GM10266 (cell line): ENCODE measurements at regions not wholly inside any gene's neighbourhood (a gene's known extent, or its start where the extent isn't known, plus 50 kb on each side); places are given as distances from the start of the nearest gene placed in this dataset.

Experiments used
- DNase-seq: peaks from one replicate; pipeline ENCODE4 v3.0.0; 2012; ENCODE audit errors: extremely low spot score
- TF ChIP-seq, protein P1 (sequence below): IDR thresholded peaks from 2 replicates; pipeline ENCODE4 v1.5.1; 2012; ENCODE audit warnings: mild to moderate bottlenecking, low read depth; ENCODE audit not compliant: control insufficient read depth, insufficient read depth; ENCODE audit errors: missing control alignments

DNA sequence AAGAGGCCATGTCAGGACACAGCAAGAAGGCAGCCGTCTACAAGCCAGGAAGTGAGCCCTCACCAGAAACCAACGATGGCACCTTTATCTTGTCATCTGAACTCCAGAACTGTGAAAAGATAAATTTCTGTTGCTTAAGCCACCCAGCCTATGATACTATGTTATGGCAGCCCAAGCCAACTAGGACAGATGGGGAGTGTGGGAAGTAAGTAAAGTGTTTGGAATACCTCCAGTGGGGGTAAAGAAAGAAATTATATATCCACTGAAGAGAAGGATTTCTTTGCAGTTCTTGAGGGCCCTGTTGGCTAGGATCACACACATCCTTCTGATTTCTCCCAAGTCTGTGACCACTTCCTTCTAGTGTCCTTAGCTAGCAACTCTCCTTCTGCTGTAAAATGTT lies 384.4 kb downstream of the TNS3 start:
- TF ChIP-seq, protein P1, sequence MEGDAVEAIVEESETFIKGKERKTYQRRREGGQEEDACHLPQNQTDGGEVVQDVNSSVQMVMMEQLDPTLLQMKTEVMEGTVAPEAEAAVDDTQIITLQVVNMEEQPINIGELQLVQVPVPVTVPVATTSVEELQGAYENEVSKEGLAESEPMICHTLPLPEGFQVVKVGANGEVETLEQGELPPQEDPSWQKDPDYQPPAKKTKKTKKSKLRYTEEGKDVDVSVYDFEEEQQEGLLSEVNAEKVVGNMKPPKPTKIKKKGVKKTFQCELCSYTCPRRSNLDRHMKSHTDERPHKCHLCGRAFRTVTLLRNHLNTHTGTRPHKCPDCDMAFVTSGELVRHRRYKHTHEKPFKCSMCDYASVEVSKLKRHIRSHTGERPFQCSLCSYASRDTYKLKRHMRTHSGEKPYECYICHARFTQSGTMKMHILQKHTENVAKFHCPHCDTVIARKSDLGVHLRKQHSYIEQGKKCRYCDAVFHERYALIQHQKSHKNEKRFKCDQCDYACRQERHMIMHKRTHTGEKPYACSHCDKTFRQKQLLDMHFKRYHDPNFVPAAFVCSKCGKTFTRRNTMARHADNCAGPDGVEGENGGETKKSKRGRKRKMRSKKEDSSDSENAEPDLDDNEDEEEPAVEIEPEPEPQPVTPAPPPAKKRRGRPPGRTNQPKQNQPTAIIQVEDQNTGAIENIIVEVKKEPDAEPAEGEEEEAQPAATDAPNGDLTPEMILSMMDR = no peak
- no peak for DNase-seq

DNA sequence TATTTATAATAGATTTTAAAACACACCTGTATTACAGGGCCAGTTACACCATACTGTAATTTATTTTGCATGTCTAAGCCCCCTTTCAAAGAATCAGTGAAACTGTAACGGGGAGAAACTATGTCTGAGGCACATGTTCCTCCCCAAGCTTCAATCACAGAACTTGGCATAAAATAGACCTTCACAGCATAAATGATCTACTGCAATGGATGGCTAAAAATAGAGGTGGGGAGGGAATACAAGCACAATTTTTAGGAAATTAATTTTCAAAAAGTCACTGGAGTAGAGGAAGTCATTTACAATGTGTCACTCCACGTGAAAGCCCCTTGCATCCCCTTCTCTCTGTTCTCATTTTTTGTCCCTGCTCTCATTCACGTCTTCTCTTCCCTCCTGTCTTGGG lies 385.2 kb downstream of the TNS3 start:
- TF ChIP-seq, protein P1 = no peak
- no peak for DNase-seq

DNA sequence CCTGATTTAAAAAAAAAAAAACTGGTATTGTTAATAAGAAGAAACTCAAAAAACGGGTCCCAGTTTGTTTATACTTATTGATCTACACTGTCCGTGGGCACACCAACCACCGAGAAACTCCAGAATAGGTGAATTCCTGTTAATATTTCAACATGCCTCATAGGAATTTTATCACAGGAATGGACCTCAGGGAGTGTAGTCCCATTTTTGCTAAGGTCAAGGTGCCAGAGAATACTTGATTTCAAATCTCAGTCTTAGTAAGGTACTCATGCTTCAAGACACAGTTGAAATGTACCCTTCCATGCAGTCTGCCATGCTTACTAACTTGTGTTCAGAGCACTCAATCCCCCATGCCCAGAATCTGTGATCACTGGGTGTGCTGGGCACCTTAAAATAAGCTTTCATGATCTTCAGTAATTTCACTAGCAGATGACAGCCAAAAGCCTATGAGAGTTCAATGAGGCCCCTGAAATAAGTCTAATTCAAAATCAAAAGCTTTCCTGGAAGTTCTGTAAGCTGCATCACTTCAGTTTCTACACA lies 385.7 kb downstream of the TNS3 start:
- TF ChIP-seq, protein P1 = no peak
- no peak for DNase-seq

DNA sequence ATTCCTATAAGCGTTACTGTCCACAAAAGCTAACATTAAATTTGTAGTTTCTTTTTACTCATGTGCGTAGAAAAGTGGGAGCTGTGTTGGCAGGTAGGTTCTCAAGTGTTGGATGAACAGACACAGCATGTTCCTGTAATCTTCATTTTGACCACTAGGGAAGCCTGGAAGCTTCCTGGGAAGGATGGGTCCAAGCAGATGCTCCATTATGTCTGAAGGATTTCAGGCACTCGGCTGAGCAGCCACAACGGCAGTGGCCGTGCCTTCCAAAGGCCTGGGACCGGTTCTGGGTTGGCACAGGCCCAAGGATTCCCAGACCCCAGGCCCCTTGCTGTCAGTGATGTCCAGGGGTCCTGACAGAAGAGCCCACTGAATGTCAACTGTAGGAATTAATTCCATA lies 386.3 kb downstream of the TNS3 start:
- TF ChIP-seq, protein P1 = no peak

DNA sequence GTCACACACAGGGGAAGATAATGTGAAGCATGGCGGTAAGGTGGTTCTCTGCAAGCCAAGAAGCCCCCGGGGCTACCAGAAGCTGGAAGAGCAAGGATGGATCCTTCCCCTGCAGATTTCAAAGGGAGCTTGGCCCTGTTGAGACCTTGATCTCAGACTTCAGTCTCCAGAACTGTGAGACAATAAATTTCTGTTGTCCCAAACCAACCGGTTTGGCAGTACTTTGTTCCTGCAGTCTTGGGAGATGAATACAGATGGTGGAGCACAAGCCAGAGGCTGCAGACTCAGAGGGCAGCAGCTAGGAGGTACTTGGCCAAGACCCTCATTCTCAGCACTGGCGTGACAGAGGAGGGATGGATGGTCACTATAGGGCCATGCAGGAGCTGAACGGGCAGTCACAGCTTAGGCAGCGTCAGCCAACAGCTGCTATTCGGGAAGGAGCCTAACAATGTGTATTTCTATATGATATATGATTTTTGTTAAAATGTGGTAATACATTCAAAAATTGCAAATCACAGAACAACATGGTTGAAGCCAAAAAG lies 387.3 kb downstream of the TNS3 start:
- TF ChIP-seq, protein P1 = no peak
- no peak for DNase-seq

More for the DNA sequence above, 386.3 kb downstream of the TNS3 start:
- no peak for DNase-seq

DNA sequence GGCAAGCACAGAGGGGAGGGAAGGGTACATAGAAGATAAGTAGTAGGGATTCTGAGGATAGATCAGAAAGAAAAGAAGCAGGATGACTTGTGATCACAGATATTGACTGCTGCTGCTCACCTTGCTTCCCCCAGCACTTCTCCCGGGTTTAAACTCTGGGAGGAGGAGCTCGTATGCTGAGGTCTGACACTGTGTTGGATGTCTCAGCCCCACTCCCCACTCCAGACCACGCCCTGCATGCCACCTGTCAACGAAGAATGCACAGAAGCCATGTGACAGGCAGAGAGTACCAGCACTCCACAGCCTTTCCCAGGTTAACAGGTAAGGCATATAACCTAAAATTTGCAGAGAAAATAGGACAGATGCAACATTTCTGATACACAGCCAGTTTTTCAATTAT lies 388.9 kb downstream of the TNS3 start:
- DNase-seq = no peak
- TF ChIP-seq, protein P1 = no peak

DNA sequence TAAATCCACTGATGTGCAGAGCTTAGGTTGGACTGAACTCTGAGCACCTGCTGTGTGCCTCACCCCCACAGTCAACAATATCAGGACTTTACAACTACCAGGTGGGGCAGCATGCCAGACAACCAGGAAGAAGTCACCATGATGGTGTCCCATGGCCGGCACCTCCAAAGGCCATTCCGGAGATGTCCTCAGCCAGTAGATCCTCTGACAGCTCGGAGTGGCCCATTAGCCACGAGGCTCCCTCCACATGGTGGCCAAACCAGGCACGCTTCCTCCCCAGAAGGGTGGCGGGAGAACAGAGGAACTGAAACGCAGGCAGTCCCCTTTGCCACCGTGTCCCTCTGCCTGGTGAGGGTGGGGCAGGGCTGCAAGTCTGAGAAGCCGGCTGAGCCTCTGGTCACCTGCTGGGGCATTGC lies 390.0 kb downstream of the TNS3 start:
- TF ChIP-seq, protein P1 = no peak
- DNase-seq = no peak
